ENCODE measurements at regions not wholly inside any gene's neighbourhood (a gene's known extent, or its start where the extent isn't known, plus 50 kb on each side); places are given as distances from the start of the nearest gene placed in this dataset.

DNA sequence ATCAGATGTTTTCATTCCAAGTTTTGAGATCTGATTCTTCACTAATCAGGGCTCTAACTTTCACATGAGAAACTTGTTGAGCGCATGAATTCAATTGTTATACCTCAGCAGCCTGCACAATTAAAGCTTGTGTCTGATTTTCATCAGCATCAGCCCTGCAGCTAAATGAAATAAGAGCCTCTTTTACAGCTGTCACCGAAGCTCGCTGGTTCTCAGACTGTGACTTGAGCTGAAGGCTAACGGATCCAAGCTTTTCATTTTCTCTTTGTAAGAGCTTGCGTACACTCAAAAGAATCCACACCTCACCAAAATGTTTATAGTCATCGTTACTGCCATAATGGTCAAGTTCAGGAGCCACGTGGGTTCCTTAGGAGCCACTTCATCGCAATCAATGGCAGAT is 65.5 kb upstream of the BEGAIN start:
- Histone ChIP-seq H3K4me1 (no peaks in the 10 kb centered on the region), H3K27ac (no peak overlapping the region), H3K36me3 (no peaks in the 10 kb centered on the region), H3K4me3 (no peak overlapping the region), H3K9me3 (no peaks in the 10 kb centered on the region), H3K27me3 (peaks cover 13 to 51% (median 29%) of the 10 kb centered on the region in 9 donors)
- ATAC-seq (no peak), DNase-seq (no peak)
- no peak for TF ChIP-seq POLR2A (IDR thresholded peaks at IDR 0.05)
- TF ChIP-seq, protein P1, sequence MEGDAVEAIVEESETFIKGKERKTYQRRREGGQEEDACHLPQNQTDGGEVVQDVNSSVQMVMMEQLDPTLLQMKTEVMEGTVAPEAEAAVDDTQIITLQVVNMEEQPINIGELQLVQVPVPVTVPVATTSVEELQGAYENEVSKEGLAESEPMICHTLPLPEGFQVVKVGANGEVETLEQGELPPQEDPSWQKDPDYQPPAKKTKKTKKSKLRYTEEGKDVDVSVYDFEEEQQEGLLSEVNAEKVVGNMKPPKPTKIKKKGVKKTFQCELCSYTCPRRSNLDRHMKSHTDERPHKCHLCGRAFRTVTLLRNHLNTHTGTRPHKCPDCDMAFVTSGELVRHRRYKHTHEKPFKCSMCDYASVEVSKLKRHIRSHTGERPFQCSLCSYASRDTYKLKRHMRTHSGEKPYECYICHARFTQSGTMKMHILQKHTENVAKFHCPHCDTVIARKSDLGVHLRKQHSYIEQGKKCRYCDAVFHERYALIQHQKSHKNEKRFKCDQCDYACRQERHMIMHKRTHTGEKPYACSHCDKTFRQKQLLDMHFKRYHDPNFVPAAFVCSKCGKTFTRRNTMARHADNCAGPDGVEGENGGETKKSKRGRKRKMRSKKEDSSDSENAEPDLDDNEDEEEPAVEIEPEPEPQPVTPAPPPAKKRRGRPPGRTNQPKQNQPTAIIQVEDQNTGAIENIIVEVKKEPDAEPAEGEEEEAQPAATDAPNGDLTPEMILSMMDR (IDR thresholded peaks at IDR 0.05) = no peak
- intact Hi-C loops (cut with DNase I) = loop anchor here in 2 of 10 donors (5.0 to 10.0 kb wide), 2 partner anchors 208 to 975 kb away; no protein-coding TSS in a partner anchor
- 77 to 91% (median 88%) methylated on average over 8 of the region's 8 CpGs for WGBS, 4 donors

DNA sequence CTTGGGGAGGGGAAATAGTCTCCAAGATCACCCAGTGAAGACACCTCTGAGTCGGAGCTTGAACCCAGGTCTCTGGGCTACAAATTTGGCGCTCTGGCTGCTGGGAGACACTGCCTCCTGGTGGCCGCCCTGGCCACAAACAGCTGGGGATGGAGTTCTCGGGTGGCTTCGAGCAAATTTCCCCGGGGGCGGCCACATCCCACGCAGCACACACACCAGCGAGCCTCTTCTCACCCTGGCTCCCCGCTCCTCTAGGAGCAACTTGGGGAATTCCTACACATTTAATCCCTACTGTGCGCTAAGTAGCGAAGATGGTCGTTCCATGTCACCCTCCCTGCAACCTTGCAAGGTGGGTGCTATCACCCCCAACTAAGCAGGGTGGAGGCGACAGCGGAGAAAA is 66.2 kb upstream of the BEGAIN start:
- ATAC-seq = no peak
- Histone ChIP-seq H3K36me3 (no peaks in the 10 kb centered on the region), H3K4me1 (no peaks in the 10 kb centered on the region), H3K4me3 (no peak overlapping the region), H3K27ac (no peak overlapping the region), H3K27me3 (peaks cover 13 to 52% (median 29%) of the 10 kb centered on the region in 9 donors), H3K9me3 (no peaks in the 10 kb centered on the region)
- DNase-seq = peak in 1 of 5 donors; percentile 41
- TF ChIP-seq, protein P1 (IDR thresholded peaks at IDR 0.05) = peak in 10 of 12 donors; percentile 6 to 59 (median 34)
- TF ChIP-seq POLR2A (IDR thresholded peaks at IDR 0.05) = no peak
- intact Hi-C loops (cut with DNase I) = loop anchor here in 2 of 10 donors (5.0 to 10.0 kb wide), 2 partner anchors 209 to 974 kb away; no protein-coding TSS in a partner anchor
- WGBS, 4 donors = 44 to 66% (median 61%) methylated on average over 8 to 15 of the region's 15 CpGs

DNA sequence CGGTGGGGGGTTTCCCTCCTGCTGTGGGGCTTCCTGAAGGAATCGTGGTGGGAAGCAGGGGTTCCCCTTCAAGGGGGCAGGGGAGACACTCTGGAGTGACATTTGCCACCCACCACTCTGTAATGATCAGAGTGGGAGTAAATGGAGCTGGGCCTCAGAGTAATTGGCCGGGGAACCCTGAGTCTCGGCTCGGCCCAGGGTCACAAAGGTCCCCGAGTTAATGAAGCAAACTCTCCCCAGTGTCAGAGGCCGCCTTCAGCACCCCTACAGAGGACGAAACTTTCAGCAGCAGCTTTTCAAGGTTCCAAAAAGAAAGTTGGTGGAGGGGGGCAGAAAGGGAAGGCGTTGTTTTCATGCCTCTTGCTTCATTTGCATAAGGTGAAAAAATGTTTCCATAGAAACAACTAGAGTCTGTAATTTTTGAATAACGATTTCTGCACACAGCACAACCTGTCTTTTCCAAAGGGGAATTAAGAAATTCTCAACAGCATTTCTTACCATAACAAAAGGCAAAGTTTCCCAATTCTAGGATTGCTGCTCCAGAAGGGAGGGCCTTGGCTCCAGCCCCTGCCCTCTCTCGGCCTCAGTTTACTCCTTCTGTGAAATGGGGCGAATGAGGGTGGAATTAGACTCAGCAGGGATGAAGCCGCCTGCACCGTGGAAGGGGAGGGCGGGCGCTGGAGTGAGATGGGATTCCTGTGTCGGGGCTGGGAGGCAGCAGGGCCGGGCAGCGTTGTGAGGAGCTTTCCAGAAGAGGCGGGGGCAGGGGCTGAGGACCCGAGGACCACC is 67.0 kb upstream of the BEGAIN start:
- H3K9me3 ChIP-seq = no peaks in the 10 kb centered on the region
- H3K27me3 ChIP-seq = peaks cover 13 to 52% (median 29%) of the 10 kb centered on the region in 9 donors
- no peak overlapping the region for H3K27ac ChIP-seq
- no peak overlapping the region for H3K4me3 ChIP-seq
- TF ChIP-seq POLR2A (IDR thresholded peaks at IDR 0.05) = no peak
- TF ChIP-seq, protein P1 (IDR thresholded peaks at IDR 0.05) = no peak
- intact Hi-C loops (cut with DNase I) = loop anchor here in 3 of 10 donors (2.0 to 10.0 kb wide), 3 partner anchors 209 to 973 kb away; no protein-coding TSS in a partner anchor
- H3K4me1 ChIP-seq = no peaks in the 10 kb centered on the region
- DNase-seq (peak in 1 of 5 donors; percentile 19), ATAC-seq (no peak)
- no peaks in the 10 kb centered on the region for H3K36me3 ChIP-seq
- WGBS, 4 donors = 44 to 60% (median 56%) methylated on average over 13 to 21 of the region's 21 CpGs
